GM18870 (cell line): ENCODE measurements at regions not wholly inside any gene's neighbourhood (a gene's known extent, or its start where the extent isn't known, plus 50 kb on each side); places are given as distances from the start of the nearest gene placed in this dataset.

Experiments used
- ATAC-seq: cut with Tn5 transposase; IDR thresholded peaks from one replicate; pipeline ENCODE4 v1.9.1; 2021; ENCODE audit warnings: moderate library complexity; ENCODE audit not compliant: unreplicated experiment

- ATAC-seq, result no peak
These were observed 395.5 kb upstream of the BOD1L1 start for GRCh38 chr4:14023036-14023435.

GRCh38 chr4:14023896-14024295 is 396.4 kb upstream of the BOD1L1 start:
- ATAC-seq, result no peak

GRCh38 chr4:14025111-14025510 is 397.6 kb upstream of the BOD1L1 start:
- ATAC-seq, result no peak

GRCh38 chr4:14025891-14026290 is 398.4 kb upstream of the BOD1L1 start:
- no peak for ATAC-seq

GRCh38 chr4:14028862-14029261 is 401.3 kb upstream of the BOD1L1 start:
- no peak for ATAC-seq

GRCh38 chr4:14035076-14035475 is 407.6 kb upstream of the BOD1L1 start:
- no peak for ATAC-seq

GRCh38 chr4:14043203-14043602 is 415.7 kb upstream of the BOD1L1 start:
- ATAC-seq, result no peak

- no peak for ATAC-seq
These were observed 419.1 kb upstream of the BOD1L1 start for GRCh38 chr4:14046642-14047041.

GRCh38 chr4:14047840-14048239 is 420.3 kb upstream of the BOD1L1 start:
- ATAC-seq, result no peak

- ATAC-seq, result no peak
These were observed 422.4 kb upstream of the BOD1L1 start for GRCh38 chr4:14049946-14050345.

GRCh38 chr4:14053291-14053690 is 425.8 kb upstream of the BOD1L1 start:
- no peak for ATAC-seq

- no peak for ATAC-seq
These were observed 426.9 kb upstream of the BOD1L1 start for GRCh38 chr4:14054391-14054790.

- no peak for ATAC-seq
These were observed 431.5 kb upstream of the BOD1L1 start for GRCh38 chr4:14059006-14059405.

GRCh38 chr4:14064984-14065383 is 437.5 kb upstream of the BOD1L1 start:
- ATAC-seq, result no peak

- no peak for ATAC-seq
These were observed 437.9 kb upstream of the BOD1L1 start for GRCh38 chr4:14065406-14065805.

GRCh38 chr4:14066979-14067378 is 439.5 kb upstream of the BOD1L1 start:
- no peak for ATAC-seq

- ATAC-seq, result no peak
These were observed 442.4 kb upstream of the BOD1L1 start for GRCh38 chr4:14069886-14070285.

GRCh38 chr4:14070289-14070880 is 442.9 kb upstream of the BOD1L1 start:
- no peak for ATAC-seq

GRCh38 chr4:14072506-14072905 is 445.0 kb upstream of the BOD1L1 start:
- ATAC-seq, result no peak

GRCh38 chr4:14076776-14077175 is 449.3 kb upstream of the BOD1L1 start:
- no peak for ATAC-seq

- ATAC-seq, result no peak
These were observed 450.8 kb upstream of the BOD1L1 start for GRCh38 chr4:14078326-14078725.

GRCh38 chr4:14079601-14080000 is 452.1 kb upstream of the BOD1L1 start:
- ATAC-seq, result no peak

GRCh38 chr4:14083150-14083549 is 455.6 kb upstream of the BOD1L1 start:
- no peak for ATAC-seq
